Suprapubic skin (tissue), 3 donors: ENCODE measurements at regions not wholly inside any gene's neighbourhood (a gene's known extent, or its start where the extent isn't known, plus 50 kb on each side); places are given as distances from the start of the nearest gene placed in this dataset.

Experiments
- CTCF ChIP-seq, 2 donors: fragments of 200-600 bp in 1 of 2; fragments of 450-650 bp in 1 of 2; sonication (generic) in 1 of 2; IDR thresholded peaks; one replicate each; pipeline ENCODE4 v1.5.1; 2016 to 2019; ENCODE audit warnings: antibody characterized with exemption in 2 of 2, mild to moderate bottlenecking in 1 of 2, moderate library complexity in 1 of 2
- POLR2A ChIP-seq, 2 donors: fragments of 450-650 bp; IDR thresholded peaks; one replicate each; pipeline ENCODE4 v1.6.1; 2017; ENCODE audit warnings: antibody characterized with exemption in 2 of 2, mild to moderate bottlenecking in 2 of 2, moderate library complexity in 2 of 2

- TF ChIP-seq CTCF (IDR thresholded peaks at IDR 0.05) = no peak
- TF ChIP-seq POLR2A (IDR thresholded peaks at IDR 0.05) = no peak
These were observed 152.7 kb upstream of the SGCD start for GRCh38 chr5:156174225-156174624.
